Breast epithelium (tissue), 4 donors: ENCODE measurements at regions not wholly inside any gene's neighbourhood (a gene's known extent, or its start where the extent isn't known, plus 50 kb on each side); places are given as distances from the start of the nearest gene placed in this dataset.

Experiments used
- DNase-seq, 2 donors: peaks; one replicate each; pipeline ENCODE4 v3.0.0-alpha.2; 2019; ENCODE audit warnings: low spot score in 2 of 2
- H3K27ac ChIP-seq, 2 donors: fragments of 200-600 bp; sonication (generic) in 1 of 2; one replicate each; pipeline ENCODE4 v1.5.1; 2016 to 2019; ENCODE audit warnings: mild to moderate bottlenecking in 1 of 2
- H3K27me3 ChIP-seq, 2 donors: fragments of 200-600 bp; sonication (generic) in 1 of 2; one replicate each; pipeline versions ENCODE4 v1.5.1 to v1.6.0; 2017 to 2019; ENCODE audit warnings: control low read depth in 1 of 2, mild to moderate bottlenecking in 1 of 2
- H3K36me3 ChIP-seq: fragments of 200-600 bp; one replicate; pipeline ENCODE4 v1.5.1; 2019
- H3K4me1 ChIP-seq, 2 donors: fragments of 200-600 bp; sonication (generic); one replicate each; pipeline ENCODE4 v1.5.1; 2016 to 2019; ENCODE audit warnings: control low read depth in 1 of 2
- H3K4me3 ChIP-seq, 3 donors: fragments of 200-600 bp; sonication (generic); 1 replicate in 2 of 3; 2 replicates in 1 of 3; pipeline ENCODE4 v1.5.1; 2016 to 2019; ENCODE audit warnings: mild to moderate bottlenecking in 3 of 3, moderate library complexity in 2 of 3
- H3K9me3 ChIP-seq, 2 donors: fragments of 200-600 bp; sonication (generic) in 1 of 2; one replicate each; pipeline ENCODE4 v1.5.1; 2016 to 2019; ENCODE audit warnings: control low read depth in 1 of 2
- POLR2A ChIP-seq: fragments of 450-650 bp; IDR thresholded peaks from one replicate; pipeline ENCODE4 v1.6.1; 2016; ENCODE audit warnings: antibody characterized with exemption, mild to moderate bottlenecking, moderate library complexity
- POLR2AphosphoS5 ChIP-seq, 3 donors: sonication (generic); formaldehyde crosslinking; IDR thresholded peaks; one replicate each; pipeline ENCODE4 v1.6.1; 2017; ENCODE audit warnings: antibody characterized with exemption in 3 of 3
- intact Hi-C: fragments of 100-400 bp; cut with DNase I; formaldehyde crosslinking; loops from one replicate; pipeline ENCODE4 v1.15.1; 2023; ENCODE audit warnings: low total_unique reads
- TF ChIP-seq, protein P1 (sequence below), 3 donors: fragments of 450-650 bp; IDR thresholded peaks; one replicate each; pipeline ENCODE4 v1.5.1; 2016 to 2017; ENCODE audit warnings: antibody characterized with exemption in 3 of 3, mild to moderate bottlenecking in 3 of 3, moderate library complexity in 3 of 3

DNA sequence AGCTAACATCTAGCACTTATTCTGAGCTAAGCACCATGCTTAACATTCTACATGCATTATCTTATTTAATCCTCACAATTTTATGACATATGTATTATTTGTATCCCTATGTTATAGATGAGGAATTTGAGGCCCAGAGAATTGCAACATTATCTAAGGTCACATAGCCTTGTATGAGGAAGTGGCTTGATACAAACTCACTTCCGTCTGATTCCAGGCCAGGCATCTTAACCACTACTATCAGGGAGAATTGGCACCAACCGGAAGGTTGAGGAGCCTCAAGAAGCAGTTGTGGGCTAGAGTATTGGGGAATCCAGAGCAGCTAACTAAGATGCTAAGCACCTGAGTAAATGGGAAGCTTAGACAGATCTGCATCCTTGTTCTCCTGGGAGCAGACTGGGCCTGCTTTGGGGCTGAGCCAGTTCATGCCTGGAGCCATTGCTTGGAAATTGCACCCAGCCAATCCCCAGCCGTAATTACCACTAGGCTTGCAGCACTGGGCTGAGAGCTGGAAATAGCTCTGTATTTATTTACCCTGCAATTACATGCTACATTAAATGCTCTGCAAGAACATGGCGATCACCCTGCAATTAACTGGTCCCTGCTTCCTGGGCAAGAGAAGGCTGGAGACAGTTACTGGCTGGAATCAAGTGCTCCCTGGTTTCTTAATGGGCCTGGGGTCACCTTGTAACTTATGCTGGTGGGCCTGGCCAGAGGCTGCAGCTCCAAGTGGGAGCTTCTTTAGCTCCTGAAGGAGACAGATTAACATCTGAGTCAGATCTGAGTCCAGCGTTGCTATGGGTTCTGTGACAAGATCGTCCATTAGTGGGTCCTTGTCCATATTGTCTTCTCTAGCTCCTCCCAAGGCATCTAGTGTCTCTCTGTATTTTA is 273.1 kb upstream of the CCL2 start:
- Histone ChIP-seq H3K27me3 (peaks cover 0 to under 1% of the 10 kb centered on the region in 2 donors), H3K36me3 (no peaks in the 10 kb centered on the region), H3K27ac (no peak overlapping the region), H3K4me1 (no peaks in the 10 kb centered on the region), H3K4me3 (no peak overlapping the region), H3K9me3 (no peaks in the 10 kb centered on the region)
- intact Hi-C loops, result no loop called here
- no peak for TF ChIP-seq POLR2AphosphoS5 (IDR thresholded peaks at IDR 0.05)
- TF ChIP-seq, protein P1, sequence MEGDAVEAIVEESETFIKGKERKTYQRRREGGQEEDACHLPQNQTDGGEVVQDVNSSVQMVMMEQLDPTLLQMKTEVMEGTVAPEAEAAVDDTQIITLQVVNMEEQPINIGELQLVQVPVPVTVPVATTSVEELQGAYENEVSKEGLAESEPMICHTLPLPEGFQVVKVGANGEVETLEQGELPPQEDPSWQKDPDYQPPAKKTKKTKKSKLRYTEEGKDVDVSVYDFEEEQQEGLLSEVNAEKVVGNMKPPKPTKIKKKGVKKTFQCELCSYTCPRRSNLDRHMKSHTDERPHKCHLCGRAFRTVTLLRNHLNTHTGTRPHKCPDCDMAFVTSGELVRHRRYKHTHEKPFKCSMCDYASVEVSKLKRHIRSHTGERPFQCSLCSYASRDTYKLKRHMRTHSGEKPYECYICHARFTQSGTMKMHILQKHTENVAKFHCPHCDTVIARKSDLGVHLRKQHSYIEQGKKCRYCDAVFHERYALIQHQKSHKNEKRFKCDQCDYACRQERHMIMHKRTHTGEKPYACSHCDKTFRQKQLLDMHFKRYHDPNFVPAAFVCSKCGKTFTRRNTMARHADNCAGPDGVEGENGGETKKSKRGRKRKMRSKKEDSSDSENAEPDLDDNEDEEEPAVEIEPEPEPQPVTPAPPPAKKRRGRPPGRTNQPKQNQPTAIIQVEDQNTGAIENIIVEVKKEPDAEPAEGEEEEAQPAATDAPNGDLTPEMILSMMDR (IDR thresholded peaks at IDR 0.05), result no peak
- no peak for TF ChIP-seq POLR2A
- DNase-seq, result no peak

DNA sequence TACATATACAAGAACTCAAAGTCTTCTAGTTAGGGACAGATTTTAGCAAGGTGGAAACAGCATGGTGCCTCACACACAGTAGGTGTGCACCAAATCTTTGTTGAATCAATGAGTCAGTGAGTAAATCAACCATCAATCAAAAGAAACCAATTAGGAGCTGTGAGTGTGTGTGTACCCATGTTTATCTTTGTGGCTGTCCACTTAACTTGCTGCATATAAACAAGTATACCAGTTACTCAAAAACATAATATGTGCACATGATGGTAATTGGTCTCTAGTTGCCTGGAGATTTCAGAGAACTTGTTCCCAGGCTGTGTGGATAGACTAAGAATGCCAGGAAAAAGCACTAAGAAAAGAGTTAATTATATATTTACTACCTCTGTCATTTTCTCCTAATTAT is 272.2 kb upstream of the CCL2 start:
- intact Hi-C loops, result no loop called here
- no peaks in the 10 kb centered on the region for H3K36me3 ChIP-seq
- H3K4me1 ChIP-seq, result no peaks in the 10 kb centered on the region
- H3K27me3 ChIP-seq, result no peaks in the 10 kb centered on the region
- TF ChIP-seq POLR2AphosphoS5 (IDR thresholded peaks at IDR 0.05) (no peak), POLR2A (no peak)
- no peak overlapping the region for H3K27ac ChIP-seq
- no peak overlapping the region for H3K4me3 ChIP-seq
- no peaks in the 10 kb centered on the region for H3K9me3 ChIP-seq
- no peak for DNase-seq

DNA sequence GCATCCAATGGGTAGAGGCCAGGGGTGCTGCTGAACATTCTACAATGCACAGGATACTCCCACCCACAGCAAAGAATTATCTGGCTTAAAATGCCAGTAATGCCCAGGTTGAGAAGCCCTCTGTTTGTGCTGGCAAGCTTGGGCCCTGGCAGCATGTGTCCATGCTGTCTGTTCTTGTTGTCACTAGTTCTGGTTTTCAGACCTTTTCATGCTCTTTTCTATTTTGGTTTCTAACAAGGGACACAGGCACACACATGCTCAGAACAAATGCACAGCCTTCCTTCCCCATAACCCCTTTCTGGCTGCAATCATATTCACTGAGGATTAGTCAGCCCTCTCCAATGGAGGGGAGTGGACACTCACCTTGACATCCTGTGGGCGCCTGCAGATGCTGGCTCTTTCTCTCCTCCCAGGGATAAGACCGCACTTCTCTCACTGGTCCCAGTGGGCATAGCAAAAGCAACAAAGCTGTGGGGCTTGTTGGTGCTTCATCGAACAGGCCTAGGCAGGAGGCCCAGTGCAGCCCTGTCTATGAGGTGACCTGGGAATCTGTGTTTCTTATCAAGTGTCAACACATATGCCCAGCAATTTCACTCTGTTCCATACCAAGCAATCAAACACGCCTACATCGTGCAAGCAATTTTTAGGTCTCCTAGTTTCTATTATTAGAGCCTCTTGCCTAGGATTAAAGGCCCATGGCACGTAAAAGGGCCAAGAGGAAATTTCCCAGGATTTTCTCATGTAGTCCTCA is 271.1 kb upstream of the CCL2 start:
- Histone ChIP-seq H3K4me1 (no peaks in the 10 kb centered on the region), H3K27ac (no peak overlapping the region), H3K27me3 (no peaks in the 10 kb centered on the region), H3K9me3 (no peaks in the 10 kb centered on the region), H3K4me3 (no peak overlapping the region), H3K36me3 (no peaks in the 10 kb centered on the region)
- intact Hi-C loops, result no loop called here
- TF ChIP-seq, protein P1 (IDR thresholded peaks at IDR 0.05), result no peak
- TF ChIP-seq POLR2AphosphoS5 (IDR thresholded peaks at IDR 0.05), result no peak
- TF ChIP-seq POLR2A, result no peak
- no peak for DNase-seq

DNA sequence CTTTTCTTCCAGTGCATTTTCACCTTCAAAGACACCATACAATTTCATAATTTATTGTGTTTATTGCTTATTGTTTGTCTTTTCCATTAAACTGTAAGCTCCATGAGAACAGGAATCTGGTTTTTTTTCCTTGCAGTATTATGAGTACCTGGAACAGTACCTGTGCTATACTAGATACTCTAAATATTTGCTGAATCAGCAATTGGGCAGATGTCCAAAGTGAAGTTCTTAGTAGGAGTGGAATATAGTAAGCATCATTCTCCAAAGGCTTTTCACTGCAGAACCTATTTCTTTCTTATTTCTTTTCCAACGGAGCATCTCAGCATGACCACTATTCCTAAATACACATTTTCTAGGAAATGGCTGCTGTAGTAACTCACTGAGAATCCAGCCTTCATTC is 269.0 kb upstream of the CCL2 start:
- no peak overlapping the region for H3K4me3 ChIP-seq
- H3K27me3 ChIP-seq, result no peaks in the 10 kb centered on the region
- no peaks in the 10 kb centered on the region for H3K9me3 ChIP-seq
- no peak for DNase-seq
- H3K27ac ChIP-seq, result no peak overlapping the region
- intact Hi-C loops, result no loop called here
- no peaks in the 10 kb centered on the region for H3K4me1 ChIP-seq
- TF ChIP-seq POLR2A (no peak), POLR2AphosphoS5 (IDR thresholded peaks at IDR 0.05) (no peak)
- TF ChIP-seq, protein P1 (IDR thresholded peaks at IDR 0.05), result no peak
- no peaks in the 10 kb centered on the region for H3K36me3 ChIP-seq

DNA sequence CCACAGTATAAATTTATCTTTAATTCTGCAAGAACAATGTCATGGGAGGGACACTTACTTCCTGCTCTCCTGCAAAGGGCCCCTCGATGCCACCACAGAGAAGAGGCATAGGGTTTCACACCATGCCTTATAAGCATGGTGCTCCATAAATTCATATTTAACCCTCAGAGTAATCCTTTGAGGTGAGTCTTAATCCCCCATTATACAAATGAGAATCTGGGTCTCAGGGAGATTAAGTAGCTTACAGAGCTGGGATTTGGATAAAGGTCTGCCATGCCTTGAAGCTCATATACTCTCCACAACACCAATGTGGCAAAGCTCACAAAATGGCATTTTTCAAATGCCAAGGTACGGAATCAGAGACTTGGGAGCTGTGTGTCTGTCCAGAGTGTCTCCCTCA is 268.5 kb upstream of the CCL2 start:
- TF ChIP-seq, protein P1 (IDR thresholded peaks at IDR 0.05), result no peak
- TF ChIP-seq POLR2AphosphoS5 (IDR thresholded peaks at IDR 0.05) (no peak), POLR2A (no peak)
- no peaks in the 10 kb centered on the region for H3K36me3 ChIP-seq

More for the DNA sequence above, 268.5 kb upstream of the CCL2 start:
- H3K4me1 ChIP-seq, result no peaks in the 10 kb centered on the region
- no peak overlapping the region for H3K27ac ChIP-seq
- H3K9me3 ChIP-seq, result no peaks in the 10 kb centered on the region
- peaks cover 0 to 3% of the 10 kb centered on the region in 2 donors for H3K27me3 ChIP-seq
- H3K4me3 ChIP-seq, result no peak overlapping the region
- intact Hi-C loops, result no loop called here
- no peak for DNase-seq
